Activated naive CD4-positive, alpha-beta T cell treated with Interleukin-2 at 50 U/mL for 16 hours (primary cell): ENCODE measurements at regions not wholly inside any gene's neighbourhood (a gene's known extent, or its start where the extent isn't known, plus 50 kb on each side); places are given as distances from the start of the nearest gene placed in this dataset.
"Not testable (repeated sequence)": the region's sequence is repeated elsewhere in the genome, so short reads cannot be mapped to it uniquely, and the experiment has no call there.

ENCODE experiments used
- DNase-seq: peaks from one replicate; pipeline ENCODE4 v3.0.0-alpha.2; 2020

- DNase-seq = no peak
These were observed 423.0 kb downstream of the FUT8 start for GRCh38 chr14:65835501-65835900.

DNA sequence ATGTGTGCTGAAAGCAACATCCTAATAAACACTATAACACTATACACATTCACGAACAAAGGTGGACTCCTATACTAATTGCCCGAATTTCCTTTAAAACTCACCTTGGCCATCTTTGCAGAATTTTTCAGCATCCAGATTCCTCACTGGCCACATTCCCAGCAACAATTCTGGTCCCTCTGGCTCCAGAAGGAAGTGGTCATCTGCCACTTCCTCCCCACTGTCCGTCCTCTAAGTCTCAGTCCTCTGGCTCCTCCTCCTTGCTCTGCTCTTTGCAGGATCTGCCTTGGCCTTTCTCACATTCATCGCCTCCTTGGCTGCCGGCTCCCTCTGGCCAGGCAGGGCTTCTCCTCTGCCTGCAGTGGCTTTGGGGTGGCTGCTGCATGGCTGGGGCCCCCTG lies 426.0 kb downstream of the FUT8 start:
- no peak for DNase-seq

GRCh38 chr14:65840118-65840751 lies 427.7 kb downstream of the FUT8 start:
- DNase-seq = no peak

DNA sequence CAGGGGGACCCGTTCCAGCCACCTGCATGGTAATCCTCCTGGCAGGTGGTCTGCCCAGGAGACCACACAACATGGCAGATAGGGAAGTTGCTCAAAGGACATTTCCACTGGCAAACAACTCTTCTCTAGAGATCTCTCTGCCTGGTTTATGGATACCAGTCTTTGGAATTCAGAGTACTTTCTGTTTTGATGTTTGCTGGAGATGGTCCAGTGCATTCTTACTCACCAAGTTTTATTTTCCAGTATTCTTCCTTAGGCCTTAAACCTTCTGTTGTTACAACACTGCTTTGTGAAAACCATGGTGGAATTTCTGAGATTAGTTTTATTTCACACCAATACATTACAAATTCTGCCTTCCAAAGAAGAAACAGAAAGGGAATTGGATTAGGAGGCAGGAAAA lies 428.3 kb downstream of the FUT8 start:
- DNase-seq = no peak

DNA sequence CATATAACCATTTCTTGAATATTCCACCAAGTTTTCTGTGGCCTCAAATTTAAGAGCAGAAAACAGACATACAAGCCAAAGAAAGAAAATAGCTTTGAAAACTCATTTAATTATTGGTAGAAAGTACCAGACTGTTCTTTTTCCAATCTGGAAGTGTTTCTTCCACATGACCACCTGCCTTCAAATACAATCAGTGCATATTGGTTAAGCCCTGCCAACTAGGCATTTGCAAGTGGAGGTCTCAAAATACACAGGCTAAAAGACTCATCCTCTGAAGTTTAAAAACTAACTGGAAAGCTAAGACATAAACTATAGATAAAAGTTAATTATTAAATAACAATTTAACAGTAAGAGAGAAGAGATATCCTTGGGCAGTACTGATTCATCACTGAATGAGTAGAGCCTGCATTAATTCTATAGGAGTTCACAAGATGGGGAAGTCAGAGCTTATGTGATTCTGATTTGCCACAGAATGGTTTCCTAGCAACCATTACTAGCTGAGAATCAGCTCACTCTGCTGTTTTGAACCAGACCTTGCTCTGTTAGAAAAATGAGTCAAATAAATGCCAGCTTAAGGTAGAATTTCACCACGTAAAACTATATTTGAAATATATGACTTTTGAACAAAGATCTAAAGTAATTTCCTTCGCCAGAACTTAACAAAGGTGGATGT lies 433.8 kb downstream of the FUT8 start:
- DNase-seq = no peak

GRCh38 chr14:65847075-65847847 lies 434.7 kb downstream of the FUT8 start:
- DNase-seq = peak; percentile 68

GRCh38 chr14:65847931-65848330 lies 435.4 kb downstream of the FUT8 start:
- DNase-seq = not testable (repeated sequence)

GRCh38 chr14:65849091-65849490 lies 436.6 kb downstream of the FUT8 start:
- DNase-seq = no peak

DNA sequence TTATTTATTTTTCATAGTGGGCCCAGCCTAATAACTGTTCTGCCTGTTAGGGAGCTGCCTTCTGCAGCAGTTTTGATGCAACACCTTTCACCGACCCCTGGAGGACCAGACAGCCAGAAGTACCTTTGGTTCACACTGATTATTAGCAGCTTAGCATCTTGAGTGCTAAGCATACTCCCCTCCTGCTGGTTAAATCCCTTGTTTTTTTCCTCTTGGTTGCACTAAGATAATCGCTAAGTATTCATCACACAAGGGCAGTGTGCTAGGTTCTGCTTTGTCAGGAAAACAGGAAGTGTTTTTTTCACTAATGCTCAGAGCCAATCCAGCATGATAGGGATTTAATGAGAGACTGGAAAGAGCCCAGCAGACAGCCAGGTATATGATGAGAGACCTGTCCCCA lies 437.0 kb downstream of the FUT8 start:
- DNase-seq = no peak

- DNase-seq = peak; percentile 68
These were observed 438.1 kb downstream of the FUT8 start for GRCh38 chr14:65850429-65851135.

- no peak for DNase-seq
These were observed 440.2 kb downstream of the FUT8 start for GRCh38 chr14:65852689-65853088.

- no peak for DNase-seq
These were observed 441.0 kb downstream of the FUT8 start for GRCh38 chr14:65853407-65853955.

DNA sequence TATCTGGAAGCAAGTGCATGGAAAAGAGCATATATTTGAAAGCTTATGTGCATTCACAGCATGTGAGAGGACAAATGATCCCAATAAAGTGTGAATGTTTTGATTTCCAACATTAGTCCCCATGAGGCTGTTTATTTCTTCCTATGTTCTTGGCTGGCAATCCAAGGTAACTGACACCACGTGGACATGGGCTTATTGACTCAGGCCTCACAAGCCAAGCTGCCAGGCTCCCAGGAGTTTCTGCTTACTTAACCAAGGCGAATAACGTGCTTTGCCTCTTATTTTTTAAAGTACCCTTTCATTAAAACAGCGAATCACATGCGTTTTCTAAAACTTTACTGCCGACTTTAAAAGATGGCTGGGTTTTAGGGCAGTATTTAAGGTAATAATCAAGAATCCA lies 441.7 kb downstream of the FUT8 start:
- DNase-seq = no peak

- no peak for DNase-seq
These were observed 448.6 kb downstream of the FUT8 start for GRCh38 chr14:65860956-65861611.

- DNase-seq = no peak
These were observed 452.0 kb downstream of the FUT8 start for GRCh38 chr14:65864549-65864948.

- DNase-seq = no peak
These were observed 452.5 kb downstream of the FUT8 start for GRCh38 chr14:65864984-65865383.

DNA sequence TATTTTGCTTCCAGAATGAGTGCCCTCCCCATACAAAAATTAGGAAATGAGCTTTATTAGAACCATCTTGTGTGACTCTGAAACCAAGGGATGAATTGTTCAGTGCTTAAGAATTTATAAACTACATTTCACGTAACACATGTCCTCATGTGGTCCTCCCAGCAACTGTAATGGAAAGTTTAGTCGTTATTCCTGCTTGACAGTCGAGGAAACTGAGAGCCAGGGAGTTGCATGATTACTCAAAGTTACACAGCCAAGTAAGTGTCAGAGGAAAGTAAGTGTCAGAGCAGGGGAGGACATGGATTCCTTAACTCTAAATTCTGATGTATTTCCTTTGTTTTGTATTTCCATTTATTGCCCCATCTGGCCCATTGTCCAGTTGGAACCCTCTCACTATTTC lies 453.9 kb downstream of the FUT8 start:
- DNase-seq = no peak

- no peak for DNase-seq
These were observed 454.4 kb downstream of the FUT8 start for GRCh38 chr14:65866886-65867285.

DNA sequence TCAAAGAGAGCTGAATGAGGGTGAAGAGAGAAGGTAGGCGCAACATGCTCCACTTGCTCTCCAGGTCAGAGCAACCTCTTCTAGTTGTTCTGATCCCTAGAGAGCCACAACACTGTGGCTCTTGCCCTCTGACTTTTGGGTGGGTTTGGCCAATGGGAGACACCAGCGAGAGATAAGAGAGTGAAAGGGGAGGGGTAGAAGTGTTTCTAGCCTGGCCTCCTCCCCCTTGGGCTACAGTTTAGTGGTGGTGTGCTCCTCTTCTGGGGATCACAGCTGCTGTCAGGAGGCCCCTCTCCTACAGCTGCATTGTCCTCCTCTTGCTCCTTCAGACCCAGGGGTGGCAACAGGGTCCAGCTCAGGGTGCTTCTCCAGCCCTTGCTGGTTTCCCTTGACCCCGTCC lies 454.8 kb downstream of the FUT8 start:
- no peak for DNase-seq

DNA sequence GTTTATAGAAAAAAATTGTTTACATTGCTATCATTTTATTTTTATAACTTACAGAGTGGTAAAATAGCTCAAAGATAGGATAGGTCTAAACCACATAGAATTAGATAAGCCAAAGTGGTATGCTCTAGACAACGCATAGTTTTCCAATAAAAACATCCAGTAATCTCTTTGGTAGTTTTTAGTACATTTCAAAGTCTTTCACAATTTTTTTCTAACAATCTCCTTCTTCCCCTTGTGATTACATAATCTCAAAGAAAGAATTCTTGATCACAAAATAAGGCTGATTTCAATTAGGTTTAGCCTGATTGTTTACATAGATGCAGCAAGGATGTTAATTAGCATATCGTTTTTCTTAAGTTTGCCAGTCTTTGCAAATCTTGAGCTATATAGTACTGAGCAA lies 460.0 kb downstream of the FUT8 start:
- DNase-seq = no peak

- DNase-seq = no peak
These were observed 464.6 kb downstream of the FUT8 start for GRCh38 chr14:65877166-65877565.

- DNase-seq = no peak
These were observed 465.1 kb downstream of the FUT8 start for GRCh38 chr14:65877624-65878023.

GRCh38 chr14:65878586-65878985 lies 466.1 kb downstream of the FUT8 start:
- DNase-seq = no peak
